Endothelial cell of umbilical vein (primary cell): ENCODE measurements at regions not wholly inside any gene's neighbourhood (a gene's known extent, or its start where the extent isn't known, plus 50 kb on each side); places are given as distances from the start of the nearest gene placed in this dataset.

Experiments used
- BruUV-seq: library from RNA; stranded (reverse); fragments of 400-500 nt; replicated peaks from 2 replicates; lab custom pipeline; 2021; lab: Mats Ljungman, UMichigan
- CTCF ChIA-PET: fragments of 300-600, 350-600 bp; sonication (Branson Sonifier 250); formaldehyde crosslinking; loops from one replicate; lab custom pipeline; 2021; ENCODE audit warnings: antibody characterized with exemption, inconsistent platforms; lab: Charles Lee
- POLR2A ChIA-PET: fragments of 300-600, 350-600 bp; sonication (Branson Sonifier 250); formaldehyde crosslinking; loops from one replicate; lab custom pipeline; 2021; ENCODE audit warnings: antibody characterized with exemption, inconsistent platforms; lab: Charles Lee
- DNase-seq: peaks from one replicate; pipeline ENCODE4 v3.0.0-alpha.2; 2011; ENCODE audit warnings: low read depth, low spot score
- FAIRE-seq: peaks from 2 replicates; lab custom pipeline; 2011; peaks lifted over from hg19 to GRCh38; lab: Jason Lieb, UNC
- H2AFZ ChIP-seq: 2 replicates; pipeline ENCODE4 v1.6.0; 2012; ENCODE audit warnings: low read depth, low read length, control low read depth, inconsistent platforms
- H3K27ac ChIP-seq: 2 replicates; pipeline ENCODE4 v1.5.1; 2011; ENCODE audit warnings: low read depth, mild to moderate bottlenecking, control low read depth, low read length, moderate library complexity; ENCODE audit not compliant: insufficient read depth
- H3K27me3 ChIP-seq, 2 experiments: 2 replicates each; pipeline versions ENCODE4 v1.6.0 to v1.6.1; 2011; ENCODE audit warnings: low read length in 2 of 2, mixed read lengths in 1 of 2; ENCODE audit not compliant: control insufficient read depth in 2 of 2, insufficient read depth in 2 of 2
- H3K36me3 ChIP-seq, 2 experiments: 2 replicates in 1 of 2; 3 replicates in 1 of 2; pipeline ENCODE4 v1.5.1; 2011; ENCODE audit warnings: low read length in 2 of 2, mild to moderate bottlenecking in 1 of 2, moderate library complexity in 1 of 2; ENCODE audit not compliant: control insufficient read depth in 2 of 2, insufficient read depth in 2 of 2; ENCODE audit errors: extremely low read depth in 1 of 2
- H3K4me1 ChIP-seq: 3 replicates; pipeline ENCODE4 v1.5.1; 2011; ENCODE audit warnings: mild to moderate bottlenecking, low read length; ENCODE audit not compliant: control insufficient read depth, insufficient read depth; ENCODE audit errors: extremely low read depth
- H3K4me2 ChIP-seq: 2 replicates; pipeline ENCODE4 v1.6.1; 2011; ENCODE audit warnings: low read length, control low read depth, mixed read lengths; ENCODE audit not compliant: insufficient read depth
- H3K4me3 ChIP-seq, 3 experiments: fragments of 200-600 bp in 1 of 3; sonication (generic), shearing (Covaris generic) in 1 of 3; replicated peaks in 1 of 3; 2 replicates each; pipeline ENCODE4 v1.5.1; 2011 to 2016; ENCODE audit warnings: control low read depth in 3 of 3, low read length in 3 of 3, mild to moderate bottlenecking in 2 of 3, inconsistent platforms in 1 of 3, low read depth in 1 of 3, moderate library complexity in 1 of 3; ENCODE audit not compliant: insufficient read depth in 1 of 3
- H3K79me2 ChIP-seq: 2 replicates; pipeline ENCODE4 v1.6.0; 2012; ENCODE audit warnings: low read length, inconsistent platforms; ENCODE audit not compliant: control insufficient read depth, insufficient read depth
- H3K9ac ChIP-seq: replicated peaks from 2 replicates; pipeline ENCODE3; 2011; ENCODE audit warnings: low read length, control low read depth; ENCODE audit not compliant: insufficient read depth; ENCODE audit errors: extremely low read depth
- H3K9me1 ChIP-seq: replicated peaks from 3 replicates; pipeline ENCODE4 v1.6.0; 2011; ENCODE audit warnings: mild to moderate bottlenecking, low read length; ENCODE audit not compliant: control insufficient read depth, insufficient read depth; ENCODE audit errors: extremely low read depth
- H3K9me3 ChIP-seq: replicated peaks from 2 replicates; pipeline ENCODE4 v1.5.1; 2012; ENCODE audit warnings: low read length, inconsistent platforms; ENCODE audit not compliant: control insufficient read depth, insufficient read depth
- H4K20me1 ChIP-seq: replicated peaks from 2 replicates; pipeline ENCODE3; 2011; ENCODE audit warnings: mild to moderate bottlenecking, low read length; ENCODE audit not compliant: control insufficient read depth, insufficient read depth; ENCODE audit errors: extremely low read depth
- CTCF ChIP-seq, 2 donors: IDR thresholded peaks; 1 replicate in 1 of 2; 2 replicates in 1 of 2; pipeline ENCODE4 v1.5.1; 2011; ENCODE audit warnings: low read length in 2 of 2, mild to moderate bottlenecking in 2 of 2, moderate library complexity in 2 of 2, control low read depth in 1 of 2, inconsistent platforms in 1 of 2, low read depth in 1 of 2; ENCODE audit not compliant: insufficient read depth in 1 of 2; ENCODE audit errors: extremely low read depth in 1 of 2
- EZH2 ChIP-seq: IDR thresholded peaks from 2 replicates; pipeline ENCODE4 v1.6.1; 2012; ENCODE audit warnings: borderline replicate concordance, low read depth, mild to moderate bottlenecking, moderate library complexity, low read length, inconsistent platforms; ENCODE audit not compliant: severe bottlenecking
- FOS ChIP-seq: IDR thresholded peaks from 2 replicates; pipeline ENCODE4 v1.6.1; 2011; ENCODE audit warnings: mild to moderate bottlenecking, low read length, moderate library complexity, borderline replicate concordance; ENCODE audit not compliant: insufficient read depth
- GATA2 ChIP-seq: IDR thresholded peaks from 2 replicates; pipeline ENCODE4 v1.7.0; 2011; ENCODE audit warnings: low read depth, mild to moderate bottlenecking, moderate library complexity, mixed read lengths, low read length; ENCODE audit not compliant: insufficient read length, insufficient read depth
- JUN ChIP-seq: IDR thresholded peaks from 2 replicates; pipeline ENCODE4 v1.6.1; 2011; ENCODE audit warnings: borderline replicate concordance, low read depth; ENCODE audit not compliant: insufficient read length, insufficient read depth
- MAX ChIP-seq: IDR thresholded peaks from 2 replicates; pipeline ENCODE4 v1.6.1; 2011; ENCODE audit not compliant: insufficient read depth, insufficient read length
- POLR2A ChIP-seq: IDR thresholded peaks from 2 replicates; pipeline ENCODE4 v1.6.1; 2012; ENCODE audit warnings: low read depth, mild to moderate bottlenecking, control low read depth, low read length
- dilution Hi-C: fragments of 300-500 bp; cut with MboI; formaldehyde crosslinking; loops from one replicate; pipeline ENCODE4 v1.15.0; 2019; ENCODE audit warnings: low sequenced_read_pairs; ENCODE audit not compliant: extremely low pct_ligation_motif_present
- intact Hi-C: fragments of 100-400 bp; cut with micrococcal nuclease; formaldehyde crosslinking; loops from one replicate; pipeline ENCODE4 v1.10.0; 2022

- Histone ChIP-seq H3K27me3 (no peaks in the 10 kb centered on the region), H3K9me1 (no peaks in the 10 kb centered on the region), H3K36me3 (no peaks in the 10 kb centered on the region), H3K9me3 (no peaks in the 10 kb centered on the region), H2AFZ (no peak overlapping the region), H3K9ac (no peak overlapping the region), H3K79me2 (no peaks in the 10 kb centered on the region), H3K27ac (no peak overlapping the region), H3K4me2 (no peak overlapping the region), H3K4me3 (no peak overlapping the region), H3K4me1 (no peaks in the 10 kb centered on the region), H4K20me1 (no peaks in the 10 kb centered on the region)
- intact Hi-C loops (no loop called here), dilution Hi-C loops (no loop called here)
- CTCF ChIA-PET, result no interaction called here
- TF ChIP-seq FOS, result no peak
- no peak for TF ChIP-seq GATA2
- no peak for TF ChIP-seq JUN
- no peak for TF ChIP-seq EZH2
- TF ChIP-seq CTCF (IDR thresholded peaks at IDR 0.05; ENCODE audit: extremely low read depth in 1 of 2, insufficient read depth in 1 of 2, low read depth in 1 of 2, low read length in 2 of 2), result no peak
- no peak for TF ChIP-seq POLR2A
- no peak for TF ChIP-seq MAX
- DNase-seq, result no peak
- POLR2A ChIA-PET, result no interaction called here
- no peak for FAIRE-seq
- no TSS peak for BruUV-seq
Observed at GRCh38 chr10:78981970-78982281, 86.8 kb upstream of the ZMIZ1 start.

- CTCF ChIA-PET, result no interaction called here
- POLR2A ChIA-PET, result no interaction called here
Observed at GRCh38 chr10:78982726-78983125, 86.0 kb upstream of the ZMIZ1 start.

More at GRCh38 chr10:78982726-78983125, 86.0 kb upstream of the ZMIZ1 start:
- DNase-seq (no peak), FAIRE-seq (no peak)
- H3K9ac ChIP-seq, result no peak overlapping the region
- intact Hi-C loops (no loop called here), dilution Hi-C loops (no loop called here)
- H3K79me2 ChIP-seq, result no peaks in the 10 kb centered on the region
- BruUV-seq, result no TSS peak
- H2AFZ ChIP-seq, result no peak overlapping the region
- no peak overlapping the region for H3K27ac ChIP-seq
- no peak for TF ChIP-seq POLR2A
- no peak for TF ChIP-seq GATA2
- TF ChIP-seq FOS, result no peak
- no peak for TF ChIP-seq JUN
- no peaks in the 10 kb centered on the region for H3K9me1 ChIP-seq
- H3K4me1 ChIP-seq, result no peaks in the 10 kb centered on the region
- no peak overlapping the region for H3K4me2 ChIP-seq
- no peaks in the 10 kb centered on the region for H3K9me3 ChIP-seq
- no peak overlapping the region for H3K4me3 ChIP-seq
- no peaks in the 10 kb centered on the region for H3K36me3 ChIP-seq
- H4K20me1 ChIP-seq, result no peaks in the 10 kb centered on the region
- no peaks in the 10 kb centered on the region for H3K27me3 ChIP-seq
